ENCODE measurements at regions not wholly inside any gene's neighbourhood (a gene's known extent, or its start where the extent isn't known, plus 50 kb on each side); places are given as distances from the start of the nearest gene placed in this dataset.

- 71 to 83% methylated on average over 3 to 4 of the region's 5 CpGs for whole genome bisulfite sequencing, 2 experiments (ENCODE audit: insufficient coverage in 1 of 2, insufficient read length in 1 of 2)
- no peak for DNase-seq
These were observed 306.4 kb upstream of the CITED2 start for GRCh38 chr6:139680819-139681218.

GRCh38 chr6:139679516-139680179 lies 305.2 kb upstream of the CITED2 start:
- Histone ChIP-seq H3K27ac (ENCODE audit: low read depth, low read length) (no peak overlapping the region), H3K4me3 (ENCODE audit: low read length) (no peak overlapping the region), H3K36me3 (ENCODE audit: control insufficient read depth, insufficient read depth, low read length) (no peaks in the 10 kb centered on the region), H3K9ac (ENCODE audit: extremely low read depth, low read length, poor library complexity, severe bottlenecking) (no peak overlapping the region), H3K4me1 (ENCODE audit: control insufficient read depth, insufficient read depth, low read length) (no peaks in the 10 kb centered on the region), H3K27me3 (ENCODE audit: control insufficient read depth, insufficient read depth, low read length, poor library complexity, severe bottlenecking) (no peaks in the 10 kb centered on the region), H3K9me3 (ENCODE audit: control insufficient read depth, low read length) (no peaks in the 10 kb centered on the region)
- H3K9me3 Mint-ChIP-seq = no peaks in the 10 kb centered on the region
- no peak for TF ChIP-seq CTCF (conservative IDR thresholded peaks at IDR 0.05)
- no peaks in the 10 kb centered on the region for H3K27me3 Mint-ChIP-seq (ENCODE audit: insufficient read depth)
- no peaks in the 10 kb centered on the region for H3K36me3 Mint-ChIP-seq (ENCODE audit: low read depth)
- H3K27ac Mint-ChIP-seq = no peak overlapping the region
- DNase-seq = no peak
- no peak overlapping the region for H3K4me3 Mint-ChIP-seq
- WGBS, 2 experiments (ENCODE audit: insufficient coverage in 1 of 2, insufficient read length in 1 of 2) = 83 to 95% methylated on average over 1 to 3 of the region's 3 CpGs
- H3K4me1 Mint-ChIP-seq = peaks cover 2% of the 10 kb centered on the region

More at GRCh38 chr6:139680819-139681218, 306.4 kb upstream of the CITED2 start:
- no peaks in the 10 kb centered on the region for H3K36me3 Mint-ChIP-seq (ENCODE audit: low read depth)
- TF ChIP-seq CTCF (conservative IDR thresholded peaks at IDR 0.05) = no peak
- no peak overlapping the region for H3K4me3 ChIP-seq (ENCODE audit: low read length)
- H3K9me3 Mint-ChIP-seq = no peaks in the 10 kb centered on the region
- H3K4me3 Mint-ChIP-seq = no peak overlapping the region
- H3K4me1 Mint-ChIP-seq = peaks cover 2% of the 10 kb centered on the region
- no peaks in the 10 kb centered on the region for H3K27me3 ChIP-seq (ENCODE audit: control insufficient read depth, insufficient read depth, low read length, poor library complexity, severe bottlenecking)
- no peaks in the 10 kb centered on the region for H3K36me3 ChIP-seq (ENCODE audit: control insufficient read depth, insufficient read depth, low read length)
- no peaks in the 10 kb centered on the region for H3K9me3 ChIP-seq (ENCODE audit: control insufficient read depth, low read length)
- no peak overlapping the region for H3K27ac ChIP-seq (ENCODE audit: low read depth, low read length)
- H3K4me1 ChIP-seq (ENCODE audit: control insufficient read depth, insufficient read depth, low read length) = no peaks in the 10 kb centered on the region
- no peak overlapping the region for H3K9ac ChIP-seq (ENCODE audit: extremely low read depth, low read length, poor library complexity, severe bottlenecking)
- H3K27ac Mint-ChIP-seq = peak overlapping the region; percentile 29
- no peaks in the 10 kb centered on the region for H3K27me3 Mint-ChIP-seq (ENCODE audit: insufficient read depth)

GRCh38 chr6:139676718-139677117 lies 302.3 kb upstream of the CITED2 start:
- H3K27me3 ChIP-seq (ENCODE audit: control insufficient read depth, insufficient read depth, low read length, poor library complexity, severe bottlenecking) = no peaks in the 10 kb centered on the region
- H3K4me3 ChIP-seq (ENCODE audit: low read length) = no peak overlapping the region
- Mint-ChIP-seq H3K36me3 (ENCODE audit: low read depth) (no peaks in the 10 kb centered on the region), H3K27ac (no peak overlapping the region), H3K27me3 (ENCODE audit: insufficient read depth) (no peaks in the 10 kb centered on the region), H3K4me3 (no peak overlapping the region), H3K9me3 (peaks cover 2% of the 10 kb centered on the region), H3K4me1 (peaks cover 2% of the 10 kb centered on the region)
- DNase-seq = no peak
- no peak overlapping the region for H3K27ac ChIP-seq (ENCODE audit: low read depth, low read length)
- no peaks in the 10 kb centered on the region for H3K36me3 ChIP-seq (ENCODE audit: control insufficient read depth, insufficient read depth, low read length)
- no peaks in the 10 kb centered on the region for H3K4me1 ChIP-seq (ENCODE audit: control insufficient read depth, insufficient read depth, low read length)
- no peak overlapping the region for H3K9ac ChIP-seq (ENCODE audit: extremely low read depth, low read length, poor library complexity, severe bottlenecking)
- TF ChIP-seq CTCF (conservative IDR thresholded peaks at IDR 0.05) = no peak
- no peaks in the 10 kb centered on the region for H3K9me3 ChIP-seq (ENCODE audit: control insufficient read depth, low read length)

Data from endodermal cell (in vitro differentiated cells).